ENCODE measurements at regions not wholly inside any gene's neighbourhood (a gene's known extent, or its start where the extent isn't known, plus 50 kb on each side); places are given as distances from the start of the nearest gene placed in this dataset.

GRCh38 chr2:2717406-2717805 is 386.3 kb upstream of the MYT1L start:
- TF ChIP-seq POLR2A (IDR thresholded peaks at IDR 0.05) (no peak), CTCF (IDR thresholded peaks at IDR 0.05) (no peak)
